ENCODE measurements at regions not wholly inside any gene's neighbourhood (a gene's known extent, or its start where the extent isn't known, plus 50 kb on each side); places are given as distances from the start of the nearest gene placed in this dataset.

GRCh38 chr2:225738735-225739134 lies 339.2 kb downstream of the NYAP2 start:
- TF ChIP-seq, protein P1, sequence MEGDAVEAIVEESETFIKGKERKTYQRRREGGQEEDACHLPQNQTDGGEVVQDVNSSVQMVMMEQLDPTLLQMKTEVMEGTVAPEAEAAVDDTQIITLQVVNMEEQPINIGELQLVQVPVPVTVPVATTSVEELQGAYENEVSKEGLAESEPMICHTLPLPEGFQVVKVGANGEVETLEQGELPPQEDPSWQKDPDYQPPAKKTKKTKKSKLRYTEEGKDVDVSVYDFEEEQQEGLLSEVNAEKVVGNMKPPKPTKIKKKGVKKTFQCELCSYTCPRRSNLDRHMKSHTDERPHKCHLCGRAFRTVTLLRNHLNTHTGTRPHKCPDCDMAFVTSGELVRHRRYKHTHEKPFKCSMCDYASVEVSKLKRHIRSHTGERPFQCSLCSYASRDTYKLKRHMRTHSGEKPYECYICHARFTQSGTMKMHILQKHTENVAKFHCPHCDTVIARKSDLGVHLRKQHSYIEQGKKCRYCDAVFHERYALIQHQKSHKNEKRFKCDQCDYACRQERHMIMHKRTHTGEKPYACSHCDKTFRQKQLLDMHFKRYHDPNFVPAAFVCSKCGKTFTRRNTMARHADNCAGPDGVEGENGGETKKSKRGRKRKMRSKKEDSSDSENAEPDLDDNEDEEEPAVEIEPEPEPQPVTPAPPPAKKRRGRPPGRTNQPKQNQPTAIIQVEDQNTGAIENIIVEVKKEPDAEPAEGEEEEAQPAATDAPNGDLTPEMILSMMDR (IDR thresholded peaks at IDR 0.05) = no peak
- Histone ChIP-seq H3K4me2 (ENCODE audit: low read length) (no peak overlapping the region), H3K27ac (no peak overlapping the region), H3K4me3 (ENCODE audit: low read depth, low read length) (no peak overlapping the region), H3K4me1 (peaks cover 7% of the 10 kb centered on the region), H3K79me2 (no peaks in the 10 kb centered on the region), H3K27me3 (ENCODE audit: control insufficient read depth, insufficient read depth, low read length) (no peaks in the 10 kb centered on the region), H2AFZ (no peak overlapping the region), H3K36me3 (ENCODE audit: control insufficient read depth, insufficient read depth, low read length) (no peaks in the 10 kb centered on the region), H3K9ac (no peak overlapping the region), H3K9me3 (ENCODE audit: control insufficient read depth, low read length) (no peaks in the 10 kb centered on the region)

- Histone ChIP-seq H3K4me2 (ENCODE audit: low read length) (no peak overlapping the region), H3K9ac (no peak overlapping the region), H3K36me3 (ENCODE audit: control insufficient read depth, insufficient read depth, low read length) (no peaks in the 10 kb centered on the region), H3K4me3 (ENCODE audit: low read depth, low read length) (no peak overlapping the region), H3K27me3 (ENCODE audit: control insufficient read depth, insufficient read depth, low read length) (no peaks in the 10 kb centered on the region), H3K27ac (no peak overlapping the region), H3K9me3 (ENCODE audit: control insufficient read depth, low read length) (no peaks in the 10 kb centered on the region), H3K4me1 (peaks cover 7% of the 10 kb centered on the region), H2AFZ (no peak overlapping the region), H3K79me2 (no peaks in the 10 kb centered on the region)
- TF ChIP-seq, protein P1 (IDR thresholded peaks at IDR 0.05) = no peak
Measured at GRCh38 chr2:225737556-225737955, 338.0 kb downstream of the NYAP2 start.

GRCh38 chr2:225735844-225736243 lies 336.3 kb downstream of the NYAP2 start:
- H2AFZ ChIP-seq = no peak overlapping the region
- peak overlapping the region; percentile 10 for H3K4me2 ChIP-seq (ENCODE audit: low read length)
- H3K4me1 ChIP-seq = peaks cover 7% of the 10 kb centered on the region
- TF ChIP-seq, protein P1 (IDR thresholded peaks at IDR 0.05) = no peak
- no peaks in the 10 kb centered on the region for H3K9me3 ChIP-seq (ENCODE audit: control insufficient read depth, low read length)
- no peaks in the 10 kb centered on the region for H3K27me3 ChIP-seq (ENCODE audit: control insufficient read depth, insufficient read depth, low read length)
- H3K79me2 ChIP-seq = no peaks in the 10 kb centered on the region
- H3K9ac ChIP-seq = no peak overlapping the region
- no peak overlapping the region for H3K27ac ChIP-seq
- no peaks in the 10 kb centered on the region for H3K36me3 ChIP-seq (ENCODE audit: control insufficient read depth, insufficient read depth, low read length)
- H3K4me3 ChIP-seq (ENCODE audit: low read depth, low read length) = no peak overlapping the region

DNA sequence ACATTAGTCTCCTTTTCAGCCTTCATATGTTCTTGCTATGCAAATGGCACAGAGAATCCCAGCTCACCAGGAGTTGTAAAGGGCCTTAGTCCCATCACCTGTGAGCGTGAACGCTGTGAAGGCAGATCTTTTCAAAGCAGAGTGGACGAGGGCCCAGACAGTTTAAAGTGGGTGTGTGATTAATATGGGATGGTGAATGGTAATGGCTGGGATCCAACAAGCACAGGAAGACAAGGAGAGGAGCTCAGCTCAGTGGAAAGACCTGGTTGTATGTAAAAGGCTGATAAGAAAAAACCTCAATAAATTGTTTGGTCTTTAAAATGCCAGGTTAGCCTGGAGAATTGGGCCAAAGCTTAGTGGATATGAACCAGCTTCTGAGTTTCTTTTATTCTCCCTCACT lies 326.2 kb downstream of the NYAP2 start:
- H3K27me3 ChIP-seq (ENCODE audit: control insufficient read depth, insufficient read depth, low read length) = no peaks in the 10 kb centered on the region
- H3K79me2 ChIP-seq = no peaks in the 10 kb centered on the region
- no peaks in the 10 kb centered on the region for H3K9me3 ChIP-seq (ENCODE audit: control insufficient read depth, low read length)
- no peak overlapping the region for H2AFZ ChIP-seq
- H3K4me2 ChIP-seq (ENCODE audit: low read length) = no peak overlapping the region
- no peaks in the 10 kb centered on the region for H3K36me3 ChIP-seq (ENCODE audit: control insufficient read depth, insufficient read depth, low read length)
- no peaks in the 10 kb centered on the region for H3K4me1 ChIP-seq
- H3K9ac ChIP-seq = no peak overlapping the region
- no peak overlapping the region for H3K27ac ChIP-seq
- no peak overlapping the region for H3K4me3 ChIP-seq (ENCODE audit: low read depth, low read length)
- TF ChIP-seq, protein P1 (IDR thresholded peaks at IDR 0.05) = no peak
